GM21529 (cell line): ENCODE measurements at regions not wholly inside any gene's neighbourhood (a gene's known extent, or its start where the extent isn't known, plus 50 kb on each side); places are given as distances from the start of the nearest gene placed in this dataset.

Source experiments
- ATAC-seq: cut with Tn5 transposase; IDR thresholded peaks from one replicate; pipeline ENCODE4 v1.9.1; 2021; ENCODE audit not compliant: unreplicated experiment

- ATAC-seq = no peak
Observed at GRCh38 chr6:97790926-97791590, 508.0 kb upstream of the MMS22L start.

GRCh38 chr6:97805596-97805995, 522.6 kb upstream of the MMS22L start:
- ATAC-seq = no peak

GRCh38 chr6:97812940-97813339, 529.9 kb upstream of the MMS22L start:
- no peak for ATAC-seq

- no peak for ATAC-seq
Observed at GRCh38 chr6:97813889-97814567, 531.0 kb upstream of the MMS22L start.

- ATAC-seq = no peak
Observed at GRCh38 chr6:97815301-97815812, 532.3 kb upstream of the MMS22L start.

- no peak for ATAC-seq
Observed at GRCh38 chr6:97816526-97816925, 533.5 kb upstream of the MMS22L start.

- ATAC-seq = no peak
Observed at GRCh38 chr6:97819710-97820109, 536.7 kb upstream of the MMS22L start.

- no peak for ATAC-seq
Observed at GRCh38 chr6:97820400-97820799, 537.4 kb upstream of the MMS22L start.

- no peak for ATAC-seq
Observed at GRCh38 chr6:97822632-97823031, 539.6 kb upstream of the MMS22L start.

GRCh38 chr6:97841763-97842162, 558.7 kb upstream of the MMS22L start:
- no peak for ATAC-seq

GRCh38 chr6:97842521-97842920, 559.5 kb upstream of the MMS22L start:
- ATAC-seq = no peak

GRCh38 chr6:97849390-97849789, 566.4 kb upstream of the MMS22L start:
- ATAC-seq = no peak

GRCh38 chr6:97850458-97851212, 567.6 kb upstream of the MMS22L start:
- no peak for ATAC-seq

GRCh38 chr6:97863697-97864096, 580.7 kb upstream of the MMS22L start:
- ATAC-seq = no peak

GRCh38 chr6:97864366-97864765, 581.4 kb upstream of the MMS22L start:
- ATAC-seq = no peak

- no peak for ATAC-seq
Observed at GRCh38 chr6:97864826-97865225, 581.8 kb upstream of the MMS22L start.

- no peak for ATAC-seq
Observed at GRCh38 chr6:97865612-97866011, 582.6 kb upstream of the MMS22L start.

- ATAC-seq = no peak
Observed at GRCh38 chr6:97866616-97867015, 583.6 kb upstream of the MMS22L start.

- no peak for ATAC-seq
Observed at GRCh38 chr6:97867177-97867576, 584.2 kb upstream of the MMS22L start.

- ATAC-seq = no peak
Observed at GRCh38 chr6:97870273-97870672, 587.3 kb upstream of the MMS22L start.

GRCh38 chr6:97876711-97877110, 593.7 kb upstream of the MMS22L start:
- ATAC-seq = no peak

- no peak for ATAC-seq
Observed at GRCh38 chr6:97882755-97883154, 599.7 kb upstream of the MMS22L start.
